ENCODE measurements at regions not wholly inside any gene's neighbourhood (a gene's known extent, or its start where the extent isn't known, plus 50 kb on each side); places are given as distances from the start of the nearest gene placed in this dataset.

- no peak overlapping the region for H2AFZ ChIP-seq (ENCODE audit: low read depth)
- H3K4me2 ChIP-seq: no peak overlapping the region
- H3K27me3 ChIP-seq (ENCODE audit: insufficient read depth, low read depth): no peaks in the 10 kb centered on the region
- no peaks in the 10 kb centered on the region for H3K4me1 ChIP-seq (ENCODE audit: low read depth, poor library complexity, severe bottlenecking)
- H4K20me1 ChIP-seq (ENCODE audit: insufficient read depth): no peaks in the 10 kb centered on the region
- no peaks in the 10 kb centered on the region for H3K79me2 ChIP-seq (ENCODE audit: insufficient read depth, low read depth)
- no peak overlapping the region for H3K9ac ChIP-seq
- H3K4me3 ChIP-seq (IDR thresholded peaks at IDR 0.05; ENCODE audit: insufficient read depth, low read depth, low read length): no peak overlapping the region
- H3K27ac ChIP-seq: no peak overlapping the region
- TF ChIP-seq, protein P1, sequence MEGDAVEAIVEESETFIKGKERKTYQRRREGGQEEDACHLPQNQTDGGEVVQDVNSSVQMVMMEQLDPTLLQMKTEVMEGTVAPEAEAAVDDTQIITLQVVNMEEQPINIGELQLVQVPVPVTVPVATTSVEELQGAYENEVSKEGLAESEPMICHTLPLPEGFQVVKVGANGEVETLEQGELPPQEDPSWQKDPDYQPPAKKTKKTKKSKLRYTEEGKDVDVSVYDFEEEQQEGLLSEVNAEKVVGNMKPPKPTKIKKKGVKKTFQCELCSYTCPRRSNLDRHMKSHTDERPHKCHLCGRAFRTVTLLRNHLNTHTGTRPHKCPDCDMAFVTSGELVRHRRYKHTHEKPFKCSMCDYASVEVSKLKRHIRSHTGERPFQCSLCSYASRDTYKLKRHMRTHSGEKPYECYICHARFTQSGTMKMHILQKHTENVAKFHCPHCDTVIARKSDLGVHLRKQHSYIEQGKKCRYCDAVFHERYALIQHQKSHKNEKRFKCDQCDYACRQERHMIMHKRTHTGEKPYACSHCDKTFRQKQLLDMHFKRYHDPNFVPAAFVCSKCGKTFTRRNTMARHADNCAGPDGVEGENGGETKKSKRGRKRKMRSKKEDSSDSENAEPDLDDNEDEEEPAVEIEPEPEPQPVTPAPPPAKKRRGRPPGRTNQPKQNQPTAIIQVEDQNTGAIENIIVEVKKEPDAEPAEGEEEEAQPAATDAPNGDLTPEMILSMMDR (conservative IDR thresholded peaks at IDR 0.05; ENCODE audit: low read depth, low read length): no peak
- no peaks in the 10 kb centered on the region for H3K36me3 ChIP-seq (ENCODE audit: insufficient read depth)
These were observed 94.7 kb upstream of the SLC8A1 start for GRCh38 chr2:40546439-40547191.

DNA sequence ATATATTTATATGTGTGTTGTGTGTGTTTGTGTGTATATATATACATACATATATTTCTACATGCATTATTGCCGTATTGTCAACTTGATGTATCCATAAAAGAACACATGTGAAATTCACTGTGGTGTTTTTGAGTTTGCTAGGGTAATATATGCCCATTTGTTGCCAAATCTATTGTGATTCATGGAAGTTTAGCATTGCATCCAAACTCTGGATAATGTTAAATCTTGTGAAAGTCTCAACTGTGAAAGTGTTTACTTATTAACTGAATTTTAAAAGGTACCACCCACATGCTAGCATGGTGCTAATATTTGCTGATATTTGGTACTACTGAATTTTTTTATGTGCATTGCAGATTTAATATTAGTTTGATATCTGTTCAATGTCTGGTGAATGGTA, 96.6 kb upstream of the SLC8A1 start:
- Histone ChIP-seq H3K79me2 (ENCODE audit: insufficient read depth, low read depth) (no peaks in the 10 kb centered on the region), H3K27me3 (ENCODE audit: insufficient read depth, low read depth) (no peaks in the 10 kb centered on the region), H4K20me1 (ENCODE audit: insufficient read depth) (no peaks in the 10 kb centered on the region), H2AFZ (ENCODE audit: low read depth) (no peak overlapping the region), H3K4me1 (ENCODE audit: low read depth, poor library complexity, severe bottlenecking) (no peaks in the 10 kb centered on the region), H3K4me3 (IDR thresholded peaks at IDR 0.05; ENCODE audit: insufficient read depth, low read depth, low read length) (no peak overlapping the region), H3K4me2 (no peak overlapping the region), H3K9ac (no peak overlapping the region), H3K27ac (no peak overlapping the region), H3K36me3 (ENCODE audit: insufficient read depth) (no peaks in the 10 kb centered on the region)
- TF ChIP-seq, protein P1 (conservative IDR thresholded peaks at IDR 0.05; ENCODE audit: low read depth, low read length): no peak

DNA sequence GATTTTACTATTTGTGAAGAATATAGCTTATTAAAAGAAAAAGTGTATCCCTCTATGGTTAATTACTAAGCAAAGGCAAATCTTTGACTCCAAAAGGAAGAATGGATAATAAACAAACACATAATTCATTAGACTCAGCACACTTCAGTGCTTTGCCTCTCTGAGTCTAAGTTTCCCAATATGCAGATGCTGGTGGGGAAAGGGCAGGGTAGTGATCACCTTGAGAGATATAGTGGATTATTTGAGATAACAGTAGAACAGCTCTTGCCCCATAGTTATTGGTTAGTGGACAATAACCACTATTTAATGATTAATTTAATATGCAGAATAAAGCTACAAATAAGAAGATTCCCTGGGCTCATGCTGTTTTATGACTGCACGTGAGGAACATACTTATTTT, 98.2 kb upstream of the SLC8A1 start:
- H3K79me2 ChIP-seq (ENCODE audit: insufficient read depth, low read depth): no peaks in the 10 kb centered on the region
- no peak overlapping the region for H3K4me3 ChIP-seq (IDR thresholded peaks at IDR 0.05; ENCODE audit: insufficient read depth, low read depth, low read length)
- H3K27me3 ChIP-seq (ENCODE audit: insufficient read depth, low read depth): no peaks in the 10 kb centered on the region
- no peak overlapping the region for H3K27ac ChIP-seq
- no peaks in the 10 kb centered on the region for H4K20me1 ChIP-seq (ENCODE audit: insufficient read depth)
- no peaks in the 10 kb centered on the region for H3K4me1 ChIP-seq (ENCODE audit: low read depth, poor library complexity, severe bottlenecking)
- no peak overlapping the region for H3K9ac ChIP-seq
- TF ChIP-seq, protein P1 (conservative IDR thresholded peaks at IDR 0.05; ENCODE audit: low read depth, low read length): no peak
- no peaks in the 10 kb centered on the region for H3K36me3 ChIP-seq (ENCODE audit: insufficient read depth)
- no peak overlapping the region for H2AFZ ChIP-seq (ENCODE audit: low read depth)
- no peak overlapping the region for H3K4me2 ChIP-seq

DNA sequence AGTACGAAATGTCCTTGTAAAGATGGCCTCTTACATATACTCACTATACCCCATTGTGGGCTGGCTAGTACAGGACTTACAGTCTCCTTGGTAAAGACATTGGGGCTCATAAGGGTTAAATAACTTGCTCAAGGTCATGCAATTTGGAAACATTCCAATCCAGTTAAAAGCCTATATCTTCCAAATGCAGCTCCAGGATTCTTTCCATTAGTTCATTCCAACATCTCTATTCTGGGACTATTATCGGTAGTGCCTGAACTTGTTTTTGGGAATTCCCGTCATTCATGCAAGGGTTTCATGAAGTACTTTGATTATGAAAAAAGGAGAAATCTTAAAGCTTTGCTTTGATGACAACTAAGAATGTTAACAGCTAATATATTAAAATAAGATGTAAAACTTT, 99.2 kb upstream of the SLC8A1 start:
- Histone ChIP-seq H4K20me1 (ENCODE audit: insufficient read depth) (no peaks in the 10 kb centered on the region), H3K79me2 (ENCODE audit: insufficient read depth, low read depth) (no peaks in the 10 kb centered on the region), H3K4me3 (IDR thresholded peaks at IDR 0.05; ENCODE audit: insufficient read depth, low read depth, low read length) (no peak overlapping the region), H3K36me3 (ENCODE audit: insufficient read depth) (no peaks in the 10 kb centered on the region), H3K27me3 (ENCODE audit: insufficient read depth, low read depth) (no peaks in the 10 kb centered on the region), H3K4me1 (ENCODE audit: low read depth, poor library complexity, severe bottlenecking) (no peaks in the 10 kb centered on the region), H2AFZ (ENCODE audit: low read depth) (no peak overlapping the region), H3K9ac (no peak overlapping the region), H3K4me2 (no peak overlapping the region), H3K27ac (no peak overlapping the region)
- TF ChIP-seq, protein P1 (conservative IDR thresholded peaks at IDR 0.05; ENCODE audit: low read depth, low read length): no peak
